ENCODE measurements at regions not wholly inside any gene's neighbourhood (a gene's known extent, or its start where the extent isn't known, plus 50 kb on each side); places are given as distances from the start of the nearest gene placed in this dataset.
A peak's percentile ranks its signal among the peaks of the same experiment; 100 is the strongest.

- TF ChIP-seq CTCF (IDR thresholded peaks at IDR 0.05; ENCODE audit: control insufficient read depth, extremely low read depth, insufficient read depth), result no peak
- DNase-seq (ENCODE audit: low read depth), result no peak
- H3K4me3 ChIP-seq (ENCODE audit: low read depth, low read length), result no peak overlapping the region
Observed at GRCh38 chr12:39224971-39225370, 217.9 kb downstream of the KIF21A start.

GRCh38 chr12:39205969-39206368, 237.0 kb downstream of the KIF21A start:
- no peak overlapping the region for H3K4me3 ChIP-seq (ENCODE audit: low read depth, low read length)
- TF ChIP-seq CTCF (IDR thresholded peaks at IDR 0.05; ENCODE audit: control insufficient read depth, extremely low read depth, insufficient read depth), result no peak
- no peak for DNase-seq (ENCODE audit: low read depth)

GRCh38 chr12:39199351-39199750, 243.6 kb downstream of the KIF21A start:
- no peak for TF ChIP-seq CTCF (IDR thresholded peaks at IDR 0.05; ENCODE audit: control insufficient read depth, extremely low read depth, insufficient read depth)
- no peak overlapping the region for H3K4me3 ChIP-seq (ENCODE audit: low read depth, low read length)
- DNase-seq (ENCODE audit: low read depth), result no peak

GRCh38 chr12:39188689-39189088, 254.2 kb downstream of the KIF21A start:
- no peak for TF ChIP-seq CTCF (IDR thresholded peaks at IDR 0.05; ENCODE audit: control insufficient read depth, extremely low read depth, insufficient read depth)
- no peak for DNase-seq (ENCODE audit: low read depth)
- no peak overlapping the region for H3K4me3 ChIP-seq (ENCODE audit: low read depth, low read length)

GRCh38 chr12:39186744-39187143, 256.2 kb downstream of the KIF21A start:
- TF ChIP-seq CTCF (IDR thresholded peaks at IDR 0.05; ENCODE audit: control insufficient read depth, extremely low read depth, insufficient read depth), result no peak
- H3K4me3 ChIP-seq (ENCODE audit: low read depth, low read length), result no peak overlapping the region
- no peak for DNase-seq (ENCODE audit: low read depth)

GRCh38 chr12:39178837-39179236, 264.1 kb downstream of the KIF21A start:
- DNase-seq (ENCODE audit: low read depth), result peak; percentile 68
- no peak for TF ChIP-seq CTCF (IDR thresholded peaks at IDR 0.05; ENCODE audit: control insufficient read depth, extremely low read depth, insufficient read depth)
- no peak overlapping the region for H3K4me3 ChIP-seq (ENCODE audit: low read depth, low read length)

- DNase-seq (ENCODE audit: low read depth), result no peak
- TF ChIP-seq CTCF (IDR thresholded peaks at IDR 0.05; ENCODE audit: control insufficient read depth, extremely low read depth, insufficient read depth), result no peak
- no peak overlapping the region for H3K4me3 ChIP-seq (ENCODE audit: low read depth, low read length)
Observed at GRCh38 chr12:39176356-39176755, 266.6 kb downstream of the KIF21A start.

All from LNCaP clone FGC (cell line).